ENCODE measurements at regions not wholly inside any gene's neighbourhood (a gene's known extent, or its start where the extent isn't known, plus 50 kb on each side); places are given as distances from the start of the nearest gene placed in this dataset.

GRCh38 chr1:88275259-88275862, 408.7 kb upstream of the PKN2 start:
- no peak for DNase-seq

GRCh38 chr1:88276163-88276562, 407.9 kb upstream of the PKN2 start:
- DNase-seq: no peak

GRCh38 chr1:88284066-88284465, 400.0 kb upstream of the PKN2 start:
- DNase-seq: no peak

- no peak for DNase-seq
These were observed 399.3 kb upstream of the PKN2 start for GRCh38 chr1:88284666-88285366.

GRCh38 chr1:88286716-88287115, 397.4 kb upstream of the PKN2 start:
- DNase-seq: no peak

GRCh38 chr1:88288571-88288970, 395.5 kb upstream of the PKN2 start:
- no peak for DNase-seq

GRCh38 chr1:88289401-88290102, 394.5 kb upstream of the PKN2 start:
- DNase-seq: no peak

GRCh38 chr1:88291611-88292354, 392.3 kb upstream of the PKN2 start:
- no peak for DNase-seq

- DNase-seq: no peak
These were observed 390.3 kb upstream of the PKN2 start for GRCh38 chr1:88293691-88294190.

GRCh38 chr1:88296227-88296626, 387.8 kb upstream of the PKN2 start:
- DNase-seq: no peak

GRCh38 chr1:88296642-88297041, 387.4 kb upstream of the PKN2 start:
- DNase-seq: no peak

GRCh38 chr1:88298506-88298905, 385.6 kb upstream of the PKN2 start:
- no peak for DNase-seq

GRCh38 chr1:88300752-88301263, 383.3 kb upstream of the PKN2 start:
- DNase-seq: no peak

GRCh38 chr1:88302843-88303486, 381.1 kb upstream of the PKN2 start:
- DNase-seq: no peak

- DNase-seq: no peak
These were observed 372.8 kb upstream of the PKN2 start for GRCh38 chr1:88311265-88311664.

- no peak for DNase-seq
These were observed 372.2 kb upstream of the PKN2 start for GRCh38 chr1:88311907-88312306.

GRCh38 chr1:88317396-88317795, 366.7 kb upstream of the PKN2 start:
- DNase-seq: no peak

GRCh38 chr1:88318740-88319139, 365.3 kb upstream of the PKN2 start:
- no peak for DNase-seq

GRCh38 chr1:88320291-88320690, 363.8 kb upstream of the PKN2 start:
- DNase-seq: no peak

GRCh38 chr1:88321706-88322105, 362.4 kb upstream of the PKN2 start:
- DNase-seq: no peak

- DNase-seq: no peak
These were observed 359.2 kb upstream of the PKN2 start for GRCh38 chr1:88324899-88325298.
